Retinal pigment epithelial cell (primary cell): ENCODE measurements at regions not wholly inside any gene's neighbourhood (a gene's known extent, or its start where the extent isn't known, plus 50 kb on each side); places are given as distances from the start of the nearest gene placed in this dataset.
"Not testable (repeated sequence)": the region's sequence is repeated elsewhere in the genome, so short reads cannot be mapped to it uniquely, and the experiment has no call there.

ENCODE experiments used
- DNase-seq: peaks from one replicate; pipeline ENCODE4 v3.0.0-alpha.2; 2010; ENCODE audit warnings: low read depth
- H3K4me3 ChIP-seq: 2 replicates; pipeline ENCODE4 v1.5.1; 2011; ENCODE audit warnings: mild to moderate bottlenecking, low read length, control low read depth, moderate library complexity
- CTCF ChIP-seq: conservative IDR thresholded peaks from 2 replicates; pipeline ENCODE4 v1.5.1; 2011; ENCODE audit warnings: low read depth, low read length, control low read depth, inconsistent platforms

- H3K4me3 ChIP-seq, result no peak overlapping the region
- no peak for TF ChIP-seq CTCF
- DNase-seq, result no peak
These were observed 472.1 kb upstream of the C16orf82 start for GRCh38 chr16:26594666-26595065.

- DNase-seq, result no peak
- no peak for TF ChIP-seq CTCF
- no peak overlapping the region for H3K4me3 ChIP-seq
These were observed 471.5 kb upstream of the C16orf82 start for GRCh38 chr16:26595199-26595598.

- DNase-seq, H3K4me3 ChIP-seq: not testable (repeated sequence)
These were observed 470.7 kb upstream of the C16orf82 start for GRCh38 chr16:26596033-26596432.

GRCh38 chr16:26598061-26598460 is 468.7 kb upstream of the C16orf82 start:
- H3K4me3 ChIP-seq, result no peak overlapping the region
- TF ChIP-seq CTCF, result no peak
- no peak for DNase-seq

- TF ChIP-seq CTCF, result no peak
- DNase-seq, result no peak
- H3K4me3 ChIP-seq, result no peak overlapping the region
These were observed 467.5 kb upstream of the C16orf82 start for GRCh38 chr16:26598998-26599784.

GRCh38 chr16:26599785-26600104 is 467.0 kb upstream of the C16orf82 start:
- H3K4me3 ChIP-seq, result no peak overlapping the region
- TF ChIP-seq CTCF, result no peak
- no peak for DNase-seq

- DNase-seq, result no peak
- no peak for TF ChIP-seq CTCF
These were observed 465.4 kb upstream of the C16orf82 start for GRCh38 chr16:26601335-26601734.

More at GRCh38 chr16:26601335-26601734, 465.4 kb upstream of the C16orf82 start:
- no peak overlapping the region for H3K4me3 ChIP-seq
